Astrocyte of the cerebellum (primary cell): ENCODE measurements at regions not wholly inside any gene's neighbourhood (a gene's known extent, or its start where the extent isn't known, plus 50 kb on each side); places are given as distances from the start of the nearest gene placed in this dataset.

Source experiments
- DNase-seq: peaks from one replicate; pipeline ENCODE4 v3.0.0-alpha.2; 2011; ENCODE audit warnings: low read depth
- H3K4me3 ChIP-seq: 2 replicates; pipeline ENCODE4 v1.5.1; 2011; ENCODE audit warnings: mild to moderate bottlenecking, low read depth, low read length, moderate library complexity
- CTCF ChIP-seq: IDR thresholded peaks from 2 replicates; pipeline ENCODE4 v1.5.1; 2012; ENCODE audit warnings: low read length, low read depth, moderate library complexity, mild to moderate bottlenecking; ENCODE audit errors: missing control alignments
- in situ Hi-C: cut with HindIII; loops from 2 replicates; pipeline ENCODE4 v1.10.0; 2017; ENCODE audit warnings: low sequenced_read_pairs

GRCh38 chr6:90719321-90720195, 132.7 kb upstream of the MAP3K7 start:
- no peak overlapping the region for H3K4me3 ChIP-seq
- in situ Hi-C loops, result no loop called here
- no peak for TF ChIP-seq CTCF
- no peak for DNase-seq

DNA sequence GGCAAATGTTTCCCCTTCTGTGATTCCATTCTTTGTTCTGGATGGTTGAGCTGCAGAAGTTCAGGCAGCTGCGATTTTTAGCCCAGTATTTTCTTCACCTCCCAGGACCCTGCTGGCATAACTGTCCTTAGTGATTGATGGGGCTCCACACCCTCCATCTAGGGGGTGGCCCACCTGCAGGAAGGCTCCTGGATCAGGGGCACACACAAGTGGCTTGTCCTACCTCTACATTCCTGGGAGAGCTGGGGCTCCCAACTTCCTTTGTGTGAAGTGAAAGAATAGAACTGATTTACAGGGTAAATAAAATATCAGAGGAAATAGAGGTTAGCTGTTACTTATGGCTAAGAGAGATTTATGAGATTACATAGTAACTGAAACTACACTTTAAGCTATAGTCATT, 129.5 kb upstream of the MAP3K7 start:
- no peak for DNase-seq
- in situ Hi-C loops, result no loop called here
- no peak for TF ChIP-seq CTCF
- H3K4me3 ChIP-seq, result no peak overlapping the region

GRCh38 chr6:90715093-90715655, 128.3 kb upstream of the MAP3K7 start:
- DNase-seq, result no peak
- in situ Hi-C loops, result no loop called here
- no peak for TF ChIP-seq CTCF
- H3K4me3 ChIP-seq, result no peak overlapping the region

DNA sequence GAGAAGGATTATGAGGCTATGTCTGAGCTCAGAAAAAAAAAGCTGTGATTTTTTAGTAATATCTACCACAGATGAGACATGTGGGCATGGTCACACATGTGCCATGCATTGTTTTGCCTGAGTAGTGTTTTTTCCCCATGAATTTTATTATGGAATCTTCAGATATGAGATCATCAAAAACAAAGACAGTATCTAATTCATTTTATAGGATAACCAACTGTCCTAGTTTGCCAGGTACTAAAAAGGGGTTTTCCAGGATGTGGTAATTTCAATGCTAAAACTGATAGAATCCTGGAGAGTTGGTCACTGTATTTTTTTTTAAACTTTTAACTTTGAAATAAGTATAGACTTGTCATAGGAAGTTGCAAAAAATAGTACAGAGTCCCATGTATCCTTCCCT, 127.4 kb upstream of the MAP3K7 start:
- in situ Hi-C loops, result no loop called here
- no peak overlapping the region for H3K4me3 ChIP-seq
- no peak for TF ChIP-seq CTCF
- DNase-seq, result no peak

DNA sequence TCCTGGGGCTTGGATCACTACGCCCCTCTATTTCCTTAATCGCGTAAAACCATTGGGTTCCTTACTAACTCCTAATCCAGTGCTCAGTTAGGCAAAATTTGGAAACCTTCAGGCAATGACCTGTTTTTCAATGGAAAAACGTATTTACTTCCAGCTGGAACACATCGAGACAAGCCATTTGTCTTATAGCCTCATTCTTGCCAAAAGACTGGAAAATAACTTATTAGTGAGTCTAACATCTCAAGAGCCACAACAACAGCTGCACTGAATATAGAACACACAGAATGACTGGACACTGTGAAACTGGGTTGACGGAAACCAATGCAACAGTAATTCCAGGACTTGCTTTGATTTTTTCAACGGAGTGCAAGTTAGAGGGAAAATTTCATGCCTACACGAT, 125.2 kb upstream of the MAP3K7 start:
- in situ Hi-C loops, result no loop called here
- TF ChIP-seq CTCF, result no peak
- no peak overlapping the region for H3K4me3 ChIP-seq
- DNase-seq, result no peak

DNA sequence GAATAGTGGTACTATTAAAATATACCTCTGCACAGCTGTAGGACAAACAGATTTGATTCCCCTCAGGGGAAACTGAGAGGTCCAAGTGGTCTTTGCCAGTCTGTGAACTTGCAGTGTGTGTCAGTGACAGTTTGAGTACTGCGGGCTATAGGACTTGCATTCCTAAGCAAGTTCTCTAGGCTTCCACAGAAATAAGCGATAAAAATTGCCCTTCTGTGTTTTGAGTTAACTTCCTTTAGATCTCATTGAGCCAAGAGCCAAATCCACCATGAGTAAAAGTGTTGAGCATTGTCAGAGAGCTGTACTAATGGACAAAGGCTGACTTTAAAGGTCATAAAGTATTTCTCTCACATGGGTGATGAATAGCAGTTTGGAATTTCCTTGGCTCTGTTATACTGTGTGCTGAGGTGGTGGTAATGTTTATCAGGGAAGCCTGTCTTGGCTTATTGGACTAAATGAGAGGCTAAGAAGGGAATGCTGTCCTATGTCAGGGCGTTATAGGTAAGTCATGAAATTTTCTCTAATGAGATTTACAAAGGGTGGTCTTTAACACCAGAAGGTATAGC, 122.6 kb upstream of the MAP3K7 start:
- in situ Hi-C loops, result no loop called here
- no peak for TF ChIP-seq CTCF
- H3K4me3 ChIP-seq, result no peak overlapping the region
- DNase-seq, result no peak
